ENCODE measurements at regions not wholly inside any gene's neighbourhood (a gene's known extent, or its start where the extent isn't known, plus 50 kb on each side); places are given as distances from the start of the nearest gene placed in this dataset.

DNA sequence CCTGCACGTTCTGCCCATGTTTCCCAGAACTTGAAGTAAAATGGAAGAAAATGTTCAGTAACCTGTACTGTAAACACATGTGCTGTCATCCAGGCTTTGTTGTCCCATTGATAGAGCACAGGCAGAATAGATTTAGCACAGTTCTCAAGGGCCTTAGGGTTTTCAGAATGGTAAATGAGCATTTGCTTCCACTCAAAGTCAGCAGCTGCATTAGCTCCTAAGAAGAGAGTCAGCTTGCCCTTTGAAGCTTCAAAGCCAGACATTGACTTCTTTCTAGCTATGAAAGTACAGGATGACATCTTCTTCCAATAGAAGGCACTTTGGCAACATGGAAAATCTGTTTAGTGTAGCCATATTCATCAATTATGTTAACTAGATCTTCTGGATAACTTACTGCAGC lies 76.2 kb upstream of the TMEM108 start:
- TF ChIP-seq POLR2A (IDR thresholded peaks at IDR 0.05), result no peak
- TF ChIP-seq, protein P1, sequence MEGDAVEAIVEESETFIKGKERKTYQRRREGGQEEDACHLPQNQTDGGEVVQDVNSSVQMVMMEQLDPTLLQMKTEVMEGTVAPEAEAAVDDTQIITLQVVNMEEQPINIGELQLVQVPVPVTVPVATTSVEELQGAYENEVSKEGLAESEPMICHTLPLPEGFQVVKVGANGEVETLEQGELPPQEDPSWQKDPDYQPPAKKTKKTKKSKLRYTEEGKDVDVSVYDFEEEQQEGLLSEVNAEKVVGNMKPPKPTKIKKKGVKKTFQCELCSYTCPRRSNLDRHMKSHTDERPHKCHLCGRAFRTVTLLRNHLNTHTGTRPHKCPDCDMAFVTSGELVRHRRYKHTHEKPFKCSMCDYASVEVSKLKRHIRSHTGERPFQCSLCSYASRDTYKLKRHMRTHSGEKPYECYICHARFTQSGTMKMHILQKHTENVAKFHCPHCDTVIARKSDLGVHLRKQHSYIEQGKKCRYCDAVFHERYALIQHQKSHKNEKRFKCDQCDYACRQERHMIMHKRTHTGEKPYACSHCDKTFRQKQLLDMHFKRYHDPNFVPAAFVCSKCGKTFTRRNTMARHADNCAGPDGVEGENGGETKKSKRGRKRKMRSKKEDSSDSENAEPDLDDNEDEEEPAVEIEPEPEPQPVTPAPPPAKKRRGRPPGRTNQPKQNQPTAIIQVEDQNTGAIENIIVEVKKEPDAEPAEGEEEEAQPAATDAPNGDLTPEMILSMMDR (IDR thresholded peaks at IDR 0.05), result no peak

Measured in breast epithelium (tissue), 3 donors.